Stimulated activated effector memory CD8-positive, alpha-beta T cell treated with anti-CD3 and anti-CD28 coated beads, Interleukin-12 subunit alpha, Interleukin-12 subunit beta, amount 100 ng/mL, for 72 hours (primary cell): ENCODE measurements at regions not wholly inside any gene's neighbourhood (a gene's known extent, or its start where the extent isn't known, plus 50 kb on each side); places are given as distances from the start of the nearest gene placed in this dataset.

Experiments
- ATAC-seq: fragments of 150-1000 bp; cut with Tn5 transposase; 2 replicates; pipeline ENCODE4 v1.10.0; 2021
- DNase-seq, 2 donors: peaks; one replicate each; pipeline ENCODE4 v3.0.0; 2021 to 2022; ENCODE audit warnings: low spot score in 2 of 2
- H3K27ac Mint-ChIP-seq: one replicate; pipeline ENCODE4 v1.8.0; 2022; ENCODE audit warnings: mild to moderate bottlenecking, mixed read lengths
- H3K36me3 Mint-ChIP-seq: one replicate; pipeline ENCODE4 v1.8.0; 2022; ENCODE audit warnings: mild to moderate bottlenecking, mixed read lengths
- H3K4me1 Mint-ChIP-seq: one replicate; pipeline ENCODE4 v1.8.0; 2022; ENCODE audit warnings: mixed read lengths
- H3K4me3 Mint-ChIP-seq: one replicate; pipeline ENCODE4 v1.8.0; 2022; ENCODE audit warnings: mild to moderate bottlenecking, mixed read lengths
- H3K9me3 Mint-ChIP-seq: one replicate; pipeline ENCODE4 v1.8.0; 2022; ENCODE audit warnings: mixed read lengths

GRCh38 chr4:178090640-178091411 lies 648.6 kb upstream of the AGA start:
- no peak overlapping the region for H3K27ac Mint-ChIP-seq
- no peak overlapping the region for H3K4me3 Mint-ChIP-seq
- DNase-seq (no peak), ATAC-seq (no peak)
- no peaks in the 10 kb centered on the region for H3K4me1 Mint-ChIP-seq
- H3K36me3 Mint-ChIP-seq, result no peaks in the 10 kb centered on the region
- peaks cover 10% of the 10 kb centered on the region for H3K9me3 Mint-ChIP-seq

- ATAC-seq, result no peak
- no peak for DNase-seq
- Mint-ChIP-seq H3K4me1 (no peaks in the 10 kb centered on the region), H3K36me3 (no peaks in the 10 kb centered on the region), H3K4me3 (no peak overlapping the region), H3K27ac (no peak overlapping the region), H3K9me3 (peaks cover 3% of the 10 kb centered on the region)
Observed at GRCh38 chr4:178102139-178102538, 659.9 kb upstream of the AGA start.

- Mint-ChIP-seq H3K4me3 (no peak overlapping the region), H3K9me3 (peaks cover 6% of the 10 kb centered on the region), H3K4me1 (no peaks in the 10 kb centered on the region), H3K36me3 (no peaks in the 10 kb centered on the region), H3K27ac (no peak overlapping the region)
- DNase-seq (no peak), ATAC-seq (no peak)
Observed at GRCh38 chr4:178105242-178105641, 663.0 kb upstream of the AGA start.

GRCh38 chr4:178136736-178137345 lies 694.6 kb upstream of the AGA start:
- no peaks in the 10 kb centered on the region for H3K4me1 Mint-ChIP-seq
- no peak overlapping the region for H3K4me3 Mint-ChIP-seq
- no peak overlapping the region for H3K27ac Mint-ChIP-seq
- ATAC-seq, result no peak
- peaks cover 12% of the 10 kb centered on the region for H3K9me3 Mint-ChIP-seq
- no peak for DNase-seq
- no peaks in the 10 kb centered on the region for H3K36me3 Mint-ChIP-seq

DNA sequence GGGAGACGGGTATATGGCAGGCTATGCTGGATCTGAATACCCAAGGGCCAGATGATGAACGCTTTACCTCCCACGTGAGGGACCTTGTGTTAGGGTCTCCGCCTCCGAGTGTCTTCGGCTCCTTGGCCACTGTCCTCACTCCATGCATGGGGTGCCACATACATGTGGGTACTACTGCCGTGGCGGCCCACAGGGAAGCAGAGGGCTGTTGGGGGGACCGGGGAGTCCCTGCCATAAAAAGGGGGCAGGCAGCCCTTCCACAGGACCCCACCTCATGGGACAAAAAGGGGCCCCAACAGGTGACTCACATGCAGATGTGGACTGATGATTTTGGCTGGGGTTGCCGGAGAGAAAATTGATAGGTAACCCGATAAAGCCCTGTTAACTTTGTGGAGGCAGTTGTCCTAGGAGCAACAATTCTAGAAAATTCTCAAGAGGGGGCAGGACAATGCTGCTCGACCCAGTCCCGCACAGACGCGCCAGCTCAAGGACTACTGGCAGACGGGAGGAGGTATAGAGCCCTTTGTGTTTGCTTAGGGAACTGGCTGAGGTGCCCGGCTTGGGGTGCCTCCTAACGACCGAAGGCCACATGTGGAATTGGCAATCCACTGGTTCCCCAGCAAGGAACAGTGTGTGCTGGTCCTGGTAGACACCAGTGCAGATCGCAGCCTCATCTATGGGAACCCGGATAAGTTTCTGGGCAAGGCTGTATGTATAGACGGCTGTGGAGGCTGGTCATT lies 695.7 kb upstream of the AGA start:
- peaks cover 13% of the 10 kb centered on the region for H3K9me3 Mint-ChIP-seq
- H3K4me3 Mint-ChIP-seq, result no peak overlapping the region
- ATAC-seq (no peak), DNase-seq (no peak)
- H3K36me3 Mint-ChIP-seq, result no peaks in the 10 kb centered on the region
- H3K4me1 Mint-ChIP-seq, result no peaks in the 10 kb centered on the region
- no peak overlapping the region for H3K27ac Mint-ChIP-seq

DNA sequence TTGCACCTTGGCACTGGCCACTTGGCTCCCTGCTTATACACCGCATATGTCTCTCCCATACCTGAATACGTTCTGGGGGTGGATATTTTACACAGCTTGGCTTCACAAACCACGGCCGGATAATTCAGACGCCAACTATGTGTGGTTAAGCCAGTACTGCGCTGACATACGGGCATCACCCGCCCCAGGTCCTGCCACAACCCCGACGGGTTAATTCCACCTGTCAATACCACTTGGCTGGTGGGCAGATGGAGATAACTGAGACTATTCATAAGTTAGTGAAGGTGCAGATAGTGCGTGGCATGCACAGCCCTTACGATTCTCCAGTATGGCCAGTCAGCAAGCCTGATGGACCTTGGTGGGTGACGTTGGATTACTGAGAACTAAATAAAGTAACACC lies 696.3 kb upstream of the AGA start:
- ATAC-seq (no peak), DNase-seq (no peak)
- no peaks in the 10 kb centered on the region for H3K4me1 Mint-ChIP-seq
- H3K36me3 Mint-ChIP-seq, result no peaks in the 10 kb centered on the region
- H3K4me3 Mint-ChIP-seq, result no peak overlapping the region
- H3K9me3 Mint-ChIP-seq, result peaks cover 11% of the 10 kb centered on the region
- H3K27ac Mint-ChIP-seq, result no peak overlapping the region

- no peak overlapping the region for H3K4me3 Mint-ChIP-seq
- ATAC-seq (no peak), DNase-seq (no peak)
- H3K36me3 Mint-ChIP-seq, result no peaks in the 10 kb centered on the region
- no peaks in the 10 kb centered on the region for H3K4me1 Mint-ChIP-seq
- H3K27ac Mint-ChIP-seq, result no peak overlapping the region
- peaks cover 5% of the 10 kb centered on the region for H3K9me3 Mint-ChIP-seq
Observed at GRCh38 chr4:178140326-178140915, 698.2 kb upstream of the AGA start.

DNA sequence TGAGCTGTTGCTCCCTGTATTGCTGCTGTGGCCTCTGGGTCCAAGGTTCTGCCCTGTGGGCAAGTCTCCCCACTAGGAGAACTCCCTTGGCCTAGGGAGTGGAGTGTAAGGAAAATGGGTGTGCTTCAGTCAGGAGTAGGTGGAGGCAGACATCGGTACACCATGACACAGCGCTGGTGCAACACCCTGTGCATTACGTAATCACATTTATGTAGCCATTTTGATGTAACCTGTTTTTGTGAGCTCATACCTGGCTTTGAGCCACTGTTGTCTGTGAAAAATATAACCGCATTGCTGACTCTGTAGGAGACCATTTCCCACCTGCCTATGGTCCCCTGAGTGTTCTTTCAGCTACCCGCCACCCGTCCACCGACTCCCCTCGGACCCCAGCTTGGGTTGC lies 700.5 kb upstream of the AGA start:
- H3K4me1 Mint-ChIP-seq, result no peaks in the 10 kb centered on the region

GRCh38 chr4:178148106-178148505 lies 705.9 kb upstream of the AGA start:
- no peaks in the 10 kb centered on the region for H3K36me3 Mint-ChIP-seq
- DNase-seq (no peak), ATAC-seq (no peak)
- H3K9me3 Mint-ChIP-seq, result peaks cover 2% of the 10 kb centered on the region
- H3K4me3 Mint-ChIP-seq, result no peak overlapping the region
- H3K4me1 Mint-ChIP-seq, result no peaks in the 10 kb centered on the region
- H3K27ac Mint-ChIP-seq, result no peak overlapping the region

More for the DNA sequence above, 700.5 kb upstream of the AGA start:
- ATAC-seq, result no peak
- Mint-ChIP-seq H3K9me3 (peaks cover 5% of the 10 kb centered on the region), H3K4me3 (no peak overlapping the region), H3K36me3 (no peaks in the 10 kb centered on the region), H3K27ac (no peak overlapping the region)
- no peak for DNase-seq

- H3K36me3 Mint-ChIP-seq, result no peaks in the 10 kb centered on the region
- H3K9me3 Mint-ChIP-seq, result peaks cover 11% of the 10 kb centered on the region
- no peak overlapping the region for H3K4me3 Mint-ChIP-seq
- ATAC-seq (no peak), DNase-seq (no peak)
- no peak overlapping the region for H3K27ac Mint-ChIP-seq
- no peaks in the 10 kb centered on the region for H3K4me1 Mint-ChIP-seq
Observed at GRCh38 chr4:178165251-178165950, 723.2 kb upstream of the AGA start.

- Mint-ChIP-seq H3K27ac (no peak overlapping the region), H3K4me3 (no peak overlapping the region), H3K36me3 (no peaks in the 10 kb centered on the region), H3K9me3 (peaks cover 11% of the 10 kb centered on the region), H3K4me1 (no peaks in the 10 kb centered on the region)
- ATAC-seq (no peak), DNase-seq (no peak)
Observed at GRCh38 chr4:178165951-178166308, 723.7 kb upstream of the AGA start.

GRCh38 chr4:178173771-178174170 lies 731.5 kb upstream of the AGA start:
- no peak for DNase-seq
- H3K4me1 Mint-ChIP-seq, result no peaks in the 10 kb centered on the region
- H3K27ac Mint-ChIP-seq, result no peak overlapping the region
- no peaks in the 10 kb centered on the region for H3K36me3 Mint-ChIP-seq
- ATAC-seq, result no peak
- H3K9me3 Mint-ChIP-seq, result peaks cover 2% of the 10 kb centered on the region
- H3K4me3 Mint-ChIP-seq, result no peak overlapping the region

DNA sequence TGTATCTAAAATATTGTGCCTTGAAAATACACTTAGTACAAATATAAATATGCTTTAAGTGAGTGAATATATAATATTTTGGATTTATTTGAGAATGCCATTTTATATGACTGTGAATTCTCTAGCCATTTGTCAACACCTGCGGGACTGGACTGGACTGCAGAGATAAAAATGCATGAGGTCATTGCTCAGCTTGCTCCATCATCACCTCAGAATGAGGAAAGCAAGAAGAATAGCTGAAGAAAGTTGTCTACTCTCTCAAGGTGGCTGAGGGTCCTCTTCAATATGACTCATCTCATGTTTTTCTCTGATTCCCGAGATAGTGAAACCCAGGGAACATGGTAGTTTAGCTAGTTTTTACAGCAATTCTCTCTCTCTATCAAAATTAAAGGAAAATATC lies 732.5 kb upstream of the AGA start:
- H3K4me1 Mint-ChIP-seq, result no peaks in the 10 kb centered on the region
- no peaks in the 10 kb centered on the region for H3K36me3 Mint-ChIP-seq
- DNase-seq, result no peak
- H3K4me3 Mint-ChIP-seq, result no peak overlapping the region
- no peak for ATAC-seq
- peaks cover 2% of the 10 kb centered on the region for H3K9me3 Mint-ChIP-seq
- no peak overlapping the region for H3K27ac Mint-ChIP-seq

DNA sequence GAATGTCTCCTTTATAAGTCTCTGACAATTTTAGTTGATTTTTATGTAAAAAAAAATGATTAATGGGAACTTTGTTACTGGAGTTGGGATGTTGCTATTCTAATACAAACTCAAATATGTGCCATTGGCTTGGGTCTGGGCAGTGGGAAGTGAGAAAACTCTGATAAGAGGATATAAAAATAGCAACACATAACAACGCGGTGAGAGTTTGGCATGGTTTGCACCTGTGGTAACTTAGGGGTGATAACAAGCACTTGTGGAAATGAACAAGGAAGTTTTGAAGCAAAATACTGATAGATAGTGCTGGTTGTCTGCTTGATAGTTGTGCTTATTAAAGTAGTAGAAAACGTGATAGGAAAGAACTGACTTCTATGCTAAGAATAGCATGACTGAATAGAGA lies 743.3 kb upstream of the AGA start:
- no peaks in the 10 kb centered on the region for H3K4me1 Mint-ChIP-seq
- H3K9me3 Mint-ChIP-seq, result peaks cover 10% of the 10 kb centered on the region
- ATAC-seq (no peak), DNase-seq (no peak)
- H3K27ac Mint-ChIP-seq, result no peak overlapping the region
- no peaks in the 10 kb centered on the region for H3K36me3 Mint-ChIP-seq
- H3K4me3 Mint-ChIP-seq, result no peak overlapping the region

DNA sequence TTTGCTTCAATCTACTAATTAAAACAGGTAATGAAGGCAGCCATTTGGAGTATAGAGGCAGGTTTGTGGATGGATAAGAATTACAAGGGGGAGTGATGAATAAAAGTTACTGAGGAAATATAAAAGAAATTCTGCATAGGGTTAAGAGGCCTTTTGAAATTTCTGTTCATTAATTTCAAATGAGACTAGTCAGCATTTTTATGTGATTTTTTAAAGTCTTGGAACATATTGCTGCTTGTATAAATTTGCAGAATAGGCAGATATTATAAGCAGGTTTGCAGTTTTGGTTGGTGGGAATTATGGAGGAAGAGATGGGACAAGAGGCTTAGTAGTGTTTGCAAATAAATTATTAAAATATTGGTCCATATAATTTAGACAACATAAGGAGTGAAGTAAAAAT lies 750.4 kb upstream of the AGA start:
- no peaks in the 10 kb centered on the region for H3K4me1 Mint-ChIP-seq
- H3K9me3 Mint-ChIP-seq, result peaks cover 19% of the 10 kb centered on the region
- no peak for DNase-seq
- H3K36me3 Mint-ChIP-seq, result no peaks in the 10 kb centered on the region
- H3K4me3 Mint-ChIP-seq, result no peak overlapping the region
- H3K27ac Mint-ChIP-seq, result no peak overlapping the region
- no peak for ATAC-seq
